ENCODE measurements at regions not wholly inside any gene's neighbourhood (a gene's known extent, or its start where the extent isn't known, plus 50 kb on each side); places are given as distances from the start of the nearest gene placed in this dataset.
"Not testable (repeated sequence)": the region's sequence is repeated elsewhere in the genome, so short reads cannot be mapped to it uniquely, and the experiment has no call there.

DNA sequence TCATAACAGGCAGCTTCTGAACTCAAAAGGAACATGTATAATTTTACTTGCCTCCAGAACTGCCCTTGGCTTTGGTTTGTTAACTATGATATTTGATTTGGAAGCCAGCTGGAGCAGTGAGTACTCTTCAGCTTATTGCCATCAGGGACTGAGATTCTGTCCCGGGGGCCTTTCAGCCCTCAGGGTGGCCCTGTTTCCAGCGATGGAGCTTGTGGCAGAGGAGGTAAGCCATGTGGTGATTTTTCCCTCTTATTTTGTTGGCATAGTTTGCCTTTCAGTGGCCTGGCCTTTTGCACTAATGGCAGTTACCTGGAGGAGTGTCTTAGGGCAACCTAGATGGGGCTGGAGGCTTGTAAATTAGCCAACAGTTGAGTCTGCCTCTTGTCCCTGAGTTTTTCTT, 1955.0 kb upstream of the LRRTM1 start:
- DNase-seq = no peak

DNA sequence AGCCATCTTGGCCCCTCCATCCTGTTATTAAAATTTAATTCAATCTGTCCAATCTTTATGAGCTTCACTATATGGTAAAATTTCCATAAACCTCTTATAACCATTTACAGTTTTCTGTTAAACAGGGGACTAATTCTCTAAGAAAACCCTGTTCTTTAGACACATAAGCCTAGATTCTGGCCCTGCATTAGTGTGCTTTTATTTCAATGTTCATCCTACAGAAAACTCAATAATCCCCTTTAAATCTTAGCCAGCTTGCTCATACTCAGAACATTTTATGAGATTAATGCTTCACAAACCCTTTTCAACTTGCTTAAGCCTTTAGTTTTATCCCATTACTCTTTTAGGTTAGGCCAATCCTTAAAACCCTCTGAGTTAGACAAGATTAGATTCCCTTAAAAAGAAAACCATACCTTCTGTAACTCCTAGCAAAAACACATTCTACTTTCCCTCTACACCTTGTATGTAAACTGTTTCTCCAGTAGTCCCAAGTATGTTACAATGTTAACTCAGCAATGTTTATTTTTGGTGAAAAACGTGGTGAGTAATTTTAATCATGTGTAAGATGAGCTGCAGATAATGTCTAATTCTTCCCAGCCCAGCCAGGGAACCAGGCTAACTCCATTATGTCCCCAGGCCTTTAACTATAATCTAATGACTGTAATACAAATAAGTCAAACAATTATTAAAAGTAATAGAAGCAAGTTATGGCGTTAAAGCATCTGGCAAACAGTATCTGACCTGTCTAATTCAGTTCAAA, 1953.4 kb upstream of the LRRTM1 start:
- no peak for DNase-seq

DNA sequence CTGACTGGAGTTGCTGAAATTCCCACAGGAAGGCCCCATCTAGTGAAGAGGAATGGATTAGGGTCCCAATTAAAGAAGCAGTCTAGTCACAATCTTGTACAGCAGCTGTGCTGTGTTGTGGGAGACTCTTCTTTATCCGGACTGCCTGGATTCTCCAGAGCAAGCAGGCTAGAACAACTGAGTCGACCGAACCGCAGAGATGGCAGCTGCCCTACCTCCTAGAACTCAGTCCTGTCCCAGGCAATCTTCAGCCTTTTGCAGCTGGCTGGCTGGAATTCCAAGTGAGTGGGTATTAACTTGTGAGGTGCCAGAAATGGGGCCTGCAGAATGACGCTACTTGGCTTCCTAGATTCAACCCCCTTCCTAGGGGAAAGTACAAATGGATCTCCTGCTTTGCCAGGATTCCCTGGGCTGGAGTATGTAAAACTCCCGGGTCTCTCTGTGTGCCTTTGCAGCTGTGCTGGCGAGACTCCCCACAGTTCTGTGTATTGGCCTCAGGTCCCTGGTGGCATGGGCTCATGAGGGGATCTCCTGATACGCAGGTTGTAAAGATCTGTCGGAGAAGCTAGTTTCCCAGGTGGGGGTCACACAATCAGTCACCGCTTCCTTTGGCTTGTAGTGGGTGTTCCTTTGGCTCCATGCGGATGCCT, 1952.6 kb upstream of the LRRTM1 start:
- DNase-seq = no peak

DNA sequence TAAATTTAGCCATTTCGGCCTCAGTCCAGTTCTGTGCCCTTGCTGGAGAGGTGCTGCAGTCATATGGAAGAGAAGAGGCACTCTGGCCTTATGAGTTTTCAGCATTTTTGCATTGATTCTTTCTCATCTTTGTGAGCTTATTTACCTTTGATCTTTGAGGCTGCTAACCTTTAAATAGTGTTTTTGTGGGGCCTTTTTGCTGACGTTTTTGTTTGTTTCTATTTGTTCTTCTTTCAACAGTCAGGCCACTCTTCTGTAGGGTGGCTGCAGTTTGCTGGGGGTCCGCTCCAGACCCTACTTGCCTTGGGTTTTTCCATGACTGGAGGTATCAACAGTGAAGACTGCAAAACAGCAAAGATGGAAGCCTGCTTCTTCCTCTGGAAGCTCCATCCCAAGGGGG, 1951.7 kb upstream of the LRRTM1 start:
- DNase-seq = no peak

- DNase-seq = no peak
Measured at GRCh38 chr2:82254728-82255127, 1950.2 kb upstream of the LRRTM1 start.

GRCh38 chr2:82246220-82246775, 1941.7 kb upstream of the LRRTM1 start:
- DNase-seq = no peak

GRCh38 chr2:82239176-82239575, 1934.6 kb upstream of the LRRTM1 start:
- no peak for DNase-seq

DNA sequence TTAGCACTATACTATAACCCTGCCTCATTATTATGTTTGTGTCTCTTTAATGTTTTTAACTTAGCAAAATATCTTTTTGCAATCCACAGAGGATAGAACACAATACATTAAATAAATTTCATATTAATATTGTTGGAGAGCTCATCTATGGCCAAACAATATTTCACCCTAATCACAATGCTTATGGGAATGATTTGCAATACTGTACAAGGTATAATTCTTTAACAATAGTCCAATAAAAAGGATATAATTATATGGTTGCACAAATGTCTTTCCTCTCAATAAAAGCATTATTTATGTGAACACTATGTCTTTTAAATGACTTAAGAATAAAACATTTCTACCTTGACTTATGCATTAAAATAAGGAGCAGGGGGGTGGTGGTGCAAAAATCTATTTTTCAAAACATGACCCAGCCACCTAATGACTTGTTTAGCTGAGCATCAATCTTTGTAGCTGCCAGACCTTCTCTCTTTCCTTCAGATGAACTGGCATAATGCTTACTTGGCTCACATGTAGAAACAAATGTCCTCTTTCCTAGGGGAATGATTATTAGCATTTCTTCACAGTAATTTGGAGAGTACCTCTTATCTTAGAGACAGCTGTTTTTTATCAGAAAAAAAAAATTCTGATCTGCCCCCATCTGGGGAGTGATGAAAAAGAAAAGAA, 1933.6 kb upstream of the LRRTM1 start:
- DNase-seq = no peak

DNA sequence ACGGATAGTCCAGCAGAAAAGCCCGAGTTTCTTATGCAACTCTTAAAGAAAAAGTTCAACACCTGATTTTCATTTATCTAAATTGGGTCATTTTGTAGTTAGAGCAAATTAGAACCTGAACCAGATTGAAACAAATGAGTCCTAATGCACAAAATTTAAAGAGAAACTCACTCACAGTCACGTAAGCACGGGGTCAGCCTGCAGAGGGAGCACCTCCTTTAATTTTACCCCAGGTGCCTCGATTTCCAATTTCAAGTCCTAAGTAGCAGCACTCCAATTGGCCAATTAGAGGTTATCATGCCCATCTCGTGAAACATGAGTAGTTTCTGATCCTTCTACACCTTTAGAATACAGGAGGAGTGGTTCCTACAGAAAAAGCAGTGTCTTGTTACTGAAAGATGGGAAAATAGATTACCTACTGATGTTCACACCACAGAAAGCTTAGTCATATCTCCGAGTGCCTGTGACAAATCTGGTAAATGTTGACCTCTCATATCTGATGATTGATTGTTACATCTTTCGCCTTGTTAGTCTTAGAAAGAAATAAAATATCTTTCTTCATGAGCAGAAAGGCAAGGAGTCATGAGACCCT, 1929.8 kb upstream of the LRRTM1 start:
- DNase-seq = no peak

DNA sequence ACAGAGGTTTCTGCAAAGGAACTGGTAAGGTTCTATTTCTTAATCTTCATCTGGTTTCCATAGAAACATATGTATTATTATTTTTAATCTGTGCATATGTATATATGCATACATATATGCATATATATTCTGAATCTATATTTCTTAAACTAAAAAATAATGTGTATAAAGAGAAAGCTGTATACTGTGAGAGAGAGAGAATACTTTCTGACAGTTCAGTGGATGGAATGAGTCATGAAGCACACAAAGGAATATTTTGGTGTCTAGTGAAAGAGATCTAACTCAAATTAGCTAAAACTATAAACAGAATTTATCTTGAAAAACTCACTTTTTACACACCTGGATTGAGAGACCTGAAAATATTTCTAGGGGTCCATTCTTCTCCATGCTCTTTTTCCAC, 1929.3 kb upstream of the LRRTM1 start:
- DNase-seq = no peak

DNA sequence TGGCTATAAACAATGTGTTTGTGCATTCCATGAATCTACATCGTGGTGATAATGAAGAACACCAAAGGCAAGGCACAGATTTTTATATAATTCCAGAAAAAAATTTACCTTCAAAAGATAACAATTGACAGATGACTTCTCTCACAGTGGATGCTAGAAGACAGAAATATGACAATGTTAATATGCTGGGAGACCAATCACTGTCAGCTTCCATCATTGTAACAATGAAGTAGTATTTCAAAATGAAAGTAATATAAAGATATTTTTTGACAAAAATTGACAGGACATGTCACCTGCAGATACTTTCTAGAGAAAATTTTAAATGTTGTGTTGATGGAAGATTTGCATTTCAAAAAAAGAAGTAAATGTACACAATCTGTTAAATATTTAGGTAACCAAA, 1925.9 kb upstream of the LRRTM1 start:
- no peak for DNase-seq

DNA sequence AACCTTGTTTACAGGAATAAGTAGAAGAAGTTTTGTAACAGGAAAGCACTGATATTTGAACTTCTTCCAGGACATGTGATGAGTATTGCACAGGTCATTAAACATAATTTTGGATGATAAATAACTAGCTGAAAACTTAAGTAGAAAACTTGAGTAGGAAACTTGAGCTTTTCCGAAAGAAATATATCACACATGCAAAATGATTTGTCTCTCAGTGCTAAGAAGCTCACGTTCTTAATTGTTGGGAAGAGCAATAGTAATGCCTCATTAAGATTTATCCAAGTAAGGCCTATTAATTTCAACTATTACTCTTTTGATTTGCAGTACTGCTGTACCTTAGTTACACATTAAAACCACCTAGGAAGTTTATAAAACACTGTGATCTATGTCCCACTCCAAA, 1921.9 kb upstream of the LRRTM1 start:
- no peak for DNase-seq

- DNase-seq = no peak
Measured at GRCh38 chr2:82224301-82224940, 1919.9 kb upstream of the LRRTM1 start.

- DNase-seq = no peak
Measured at GRCh38 chr2:82215212-82215611, 1910.7 kb upstream of the LRRTM1 start.

DNA sequence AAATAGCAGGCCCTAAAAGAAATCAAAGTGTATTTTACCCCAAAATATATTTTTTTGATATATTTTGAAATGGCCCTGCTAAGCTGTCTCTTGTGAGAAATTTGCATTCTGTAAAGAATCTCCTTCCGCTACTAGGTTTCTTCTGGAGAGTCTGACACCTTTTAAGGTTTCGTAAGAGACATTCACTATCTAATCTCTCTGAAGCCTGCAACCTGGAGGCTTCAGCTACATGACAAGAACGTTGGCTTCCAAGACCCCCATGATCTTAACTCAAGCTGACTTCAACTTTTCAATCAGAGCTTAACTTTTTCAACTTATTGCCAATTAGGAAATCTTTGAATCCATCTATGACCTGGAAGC, 1894.9 kb upstream of the LRRTM1 start:
- DNase-seq = no peak

DNA sequence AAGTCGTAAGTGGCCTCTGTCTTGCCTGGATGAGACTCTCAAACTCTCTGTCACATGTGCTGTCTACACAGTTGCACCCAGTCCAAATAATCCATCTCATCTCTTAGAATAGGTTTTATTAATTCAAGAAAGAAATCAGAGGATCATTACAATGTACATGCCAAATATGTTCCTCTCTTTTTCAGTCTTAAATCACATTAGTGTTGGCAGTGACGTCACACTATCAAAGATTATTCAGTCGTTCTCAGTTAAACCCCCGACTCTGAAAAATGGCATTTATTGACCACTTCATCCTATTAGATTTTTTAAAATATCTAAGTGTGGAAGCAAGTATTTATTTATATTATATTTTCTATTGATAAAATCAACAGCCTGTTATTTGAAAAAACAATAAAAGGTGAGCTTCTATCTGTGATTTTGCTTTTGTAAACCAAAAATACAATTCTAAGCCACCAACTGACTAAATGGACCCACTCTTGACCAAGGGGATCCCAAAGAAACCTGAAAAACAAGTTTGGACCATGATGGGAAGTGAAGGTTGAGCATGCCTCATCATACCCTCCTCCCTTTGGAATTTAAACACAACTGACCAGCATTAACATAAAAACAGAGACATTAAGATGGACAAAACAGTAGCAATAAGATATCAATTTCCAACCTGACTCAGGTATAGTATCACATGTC, 1894.4 kb upstream of the LRRTM1 start:
- no peak for DNase-seq

DNA sequence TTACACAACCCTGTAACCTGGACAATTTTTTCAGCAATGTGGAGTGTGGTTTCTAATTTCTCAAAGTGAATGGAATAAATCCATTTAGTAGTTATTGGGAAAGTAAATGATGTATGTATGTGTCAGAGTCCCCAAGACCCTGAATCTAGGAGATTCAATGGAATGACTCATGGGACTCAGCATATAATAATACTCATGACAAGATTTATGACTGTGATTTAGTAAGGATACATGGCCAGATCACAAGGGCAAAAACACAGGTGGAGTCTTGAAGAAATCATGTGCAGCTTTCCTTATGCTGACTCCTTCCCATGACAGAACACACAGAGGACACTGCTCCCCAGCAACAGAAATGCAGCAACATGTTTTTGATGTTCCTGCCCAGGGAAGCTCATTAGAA, 1877.7 kb upstream of the LRRTM1 start:
- no peak for DNase-seq

GRCh38 chr2:82175210-82175609, 1870.7 kb upstream of the LRRTM1 start:
- DNase-seq = not testable (repeated sequence)

DNA sequence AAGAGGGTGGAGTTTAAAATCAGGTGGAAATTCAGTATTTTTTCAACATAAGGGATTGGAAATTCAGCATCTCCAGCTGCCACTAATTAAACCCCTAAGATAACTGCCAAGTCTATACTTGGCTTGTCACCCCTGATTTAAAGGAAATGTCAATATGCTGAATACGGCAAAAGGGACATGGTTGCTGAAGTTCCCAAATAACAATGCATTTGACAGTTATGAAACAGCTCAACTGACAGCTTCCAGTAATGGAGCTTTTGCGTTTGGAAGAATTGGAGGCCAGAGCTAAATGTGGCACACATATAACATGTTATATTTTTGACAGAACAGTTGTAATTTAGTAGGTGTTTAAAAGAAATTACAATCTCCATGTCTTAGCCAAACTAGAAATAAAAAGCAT, 1867.9 kb upstream of the LRRTM1 start:
- no peak for DNase-seq

GRCh38 chr2:82169379-82169778, 1864.8 kb upstream of the LRRTM1 start:
- DNase-seq = no peak

- DNase-seq = no peak
Measured at GRCh38 chr2:82165377-82165776, 1860.8 kb upstream of the LRRTM1 start.

GRCh38 chr2:82158150-82158549, 1853.6 kb upstream of the LRRTM1 start:
- DNase-seq = no peak

DNA sequence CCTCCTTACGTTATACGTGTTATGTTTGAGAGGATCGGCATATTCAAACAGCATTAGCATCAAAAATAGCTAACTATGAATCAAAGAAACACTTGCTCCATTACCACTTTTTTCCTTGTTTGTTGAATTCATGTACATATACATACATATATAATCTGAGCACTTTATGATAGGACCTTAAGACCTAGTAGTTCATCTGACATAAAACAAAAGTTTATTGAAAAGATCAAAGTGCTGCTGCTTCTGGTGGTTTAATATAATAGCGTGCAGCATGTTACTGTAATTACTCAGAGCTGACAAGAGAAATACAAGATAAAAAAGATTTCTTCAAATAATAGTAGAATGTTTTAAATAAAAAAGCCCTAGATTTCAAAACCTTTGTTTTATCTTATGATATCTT, 1850.9 kb upstream of the LRRTM1 start:
- no peak for DNase-seq

Data from stimulated activated CD4-positive, alpha-beta T cell treated with anti-CD3 and anti-CD28 coated beads, Interleukin-2, amount 100 ng/mL, for 48 hours (primary cell).